ENCODE measurements at regions not wholly inside any gene's neighbourhood (a gene's known extent, or its start where the extent isn't known, plus 50 kb on each side); places are given as distances from the start of the nearest gene placed in this dataset.

DNA sequence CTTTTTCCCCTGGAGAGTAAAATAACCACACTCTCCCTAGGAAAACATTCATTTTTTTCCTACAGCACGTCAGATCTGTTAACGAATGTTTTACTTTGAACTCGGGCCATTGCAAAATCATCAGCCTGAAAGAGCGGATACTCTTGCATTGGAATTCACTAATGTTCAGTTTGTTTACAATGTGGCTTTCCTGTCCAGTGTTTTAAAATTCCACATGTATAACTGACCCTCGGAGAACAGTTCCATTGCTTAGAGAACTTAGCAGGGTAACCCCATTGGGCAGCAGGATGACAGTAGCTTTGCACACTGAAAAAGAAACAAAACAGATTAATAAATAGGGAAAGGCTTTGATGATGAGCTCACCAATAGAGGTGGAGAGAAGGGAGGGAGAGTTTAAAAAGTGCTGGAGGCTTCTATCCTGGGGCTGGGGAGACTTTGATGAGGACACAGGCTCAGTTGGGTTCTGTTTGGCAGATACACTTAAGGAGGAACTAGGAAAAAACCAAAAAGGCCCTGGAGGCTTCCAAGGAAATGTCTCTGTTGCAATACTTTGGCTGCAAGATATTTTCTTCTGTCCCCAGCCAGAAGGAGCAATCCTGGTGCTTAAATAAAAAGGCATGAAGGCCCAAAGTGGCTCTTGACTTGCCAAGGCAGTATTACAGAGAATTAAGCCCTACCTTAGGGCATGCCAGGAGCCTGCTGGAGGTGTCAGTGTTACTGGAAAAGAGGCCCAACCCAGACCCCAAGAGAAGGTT, 143.1 kb downstream of the ARSF start:
- DNase-seq (ENCODE audit: low read depth) = peak; percentile 87

DNA sequence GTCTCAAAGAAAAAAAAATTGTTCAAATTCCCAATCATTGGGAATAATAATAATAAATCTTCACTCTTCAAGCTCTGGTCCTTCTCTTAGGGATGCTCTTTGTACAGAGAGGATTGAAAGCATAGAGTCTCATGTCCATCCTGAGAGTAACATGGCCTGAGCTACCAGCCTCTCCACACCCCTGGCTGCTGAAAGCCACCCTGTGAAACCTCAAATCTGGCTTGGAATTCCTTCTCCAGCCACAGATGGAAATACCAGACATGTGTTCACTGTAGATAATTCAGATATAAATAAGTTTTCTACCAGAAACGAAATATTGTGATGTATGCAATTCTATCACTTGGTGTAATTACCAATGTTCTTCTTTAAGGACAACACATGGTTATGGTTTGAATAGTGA, 140.6 kb downstream of the ARSF start:
- DNase-seq (ENCODE audit: low read depth) = no peak

DNA sequence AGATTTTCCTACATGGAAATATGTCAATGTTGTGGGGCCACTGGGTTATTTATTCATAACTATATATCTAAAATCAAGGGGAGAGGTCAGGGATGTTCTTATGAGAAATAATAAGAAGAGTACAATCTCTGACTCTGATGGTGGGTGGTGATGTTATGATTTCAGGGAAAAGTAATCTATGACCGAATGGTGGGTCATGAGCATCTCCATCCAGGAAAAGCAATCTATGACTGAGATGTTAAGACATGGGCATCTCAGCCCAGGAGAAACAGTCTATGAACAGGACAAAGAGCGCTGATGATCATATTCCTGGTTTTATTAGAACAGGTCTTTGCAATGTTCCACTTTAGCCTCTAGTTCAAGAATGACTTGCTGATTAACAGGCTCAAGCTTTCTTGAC, 137.1 kb downstream of the ARSF start:
- peak; percentile 49 for DNase-seq (ENCODE audit: low read depth)

DNA sequence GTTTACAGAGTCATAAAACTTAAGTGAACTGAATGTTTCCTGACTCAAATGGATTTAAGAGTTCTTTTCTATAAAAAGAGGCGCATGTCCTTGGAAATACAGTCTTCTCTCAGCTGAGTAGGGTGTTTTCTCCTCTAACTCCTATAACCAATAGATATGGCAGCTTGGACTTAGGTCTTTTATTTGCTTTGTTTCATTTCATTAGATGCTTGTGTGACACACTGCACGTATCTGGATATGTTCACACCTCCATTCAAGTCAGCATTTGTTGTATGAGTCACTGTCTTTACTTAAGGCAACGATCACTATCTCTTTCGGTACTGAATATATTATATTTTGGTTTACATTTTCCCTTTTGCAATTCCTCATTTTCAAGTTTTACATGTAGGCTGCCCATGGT, 136.6 kb downstream of the ARSF start:
- peak; percentile 65 for DNase-seq (ENCODE audit: low read depth)

DNA sequence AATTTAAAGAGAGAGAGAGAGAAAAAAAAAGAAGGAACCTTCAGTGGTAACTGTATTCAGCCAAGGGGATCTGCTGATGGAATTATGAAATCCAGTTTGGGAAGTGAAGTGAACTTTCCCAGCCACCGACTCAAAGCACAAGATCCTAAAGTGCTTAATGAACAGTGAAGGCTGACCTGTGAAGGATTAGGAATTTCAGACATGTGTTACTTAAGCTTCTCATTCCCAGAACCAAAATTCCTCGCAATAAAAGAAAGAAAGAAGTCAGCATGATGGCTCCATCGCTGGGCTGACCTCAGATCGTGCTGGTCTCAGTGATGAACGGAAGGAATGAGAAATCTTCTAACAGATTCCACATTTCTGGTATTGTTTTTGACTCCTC, 135.2 kb downstream of the ARSF start:
- DNase-seq (ENCODE audit: low read depth) = peak; percentile 41

DNA sequence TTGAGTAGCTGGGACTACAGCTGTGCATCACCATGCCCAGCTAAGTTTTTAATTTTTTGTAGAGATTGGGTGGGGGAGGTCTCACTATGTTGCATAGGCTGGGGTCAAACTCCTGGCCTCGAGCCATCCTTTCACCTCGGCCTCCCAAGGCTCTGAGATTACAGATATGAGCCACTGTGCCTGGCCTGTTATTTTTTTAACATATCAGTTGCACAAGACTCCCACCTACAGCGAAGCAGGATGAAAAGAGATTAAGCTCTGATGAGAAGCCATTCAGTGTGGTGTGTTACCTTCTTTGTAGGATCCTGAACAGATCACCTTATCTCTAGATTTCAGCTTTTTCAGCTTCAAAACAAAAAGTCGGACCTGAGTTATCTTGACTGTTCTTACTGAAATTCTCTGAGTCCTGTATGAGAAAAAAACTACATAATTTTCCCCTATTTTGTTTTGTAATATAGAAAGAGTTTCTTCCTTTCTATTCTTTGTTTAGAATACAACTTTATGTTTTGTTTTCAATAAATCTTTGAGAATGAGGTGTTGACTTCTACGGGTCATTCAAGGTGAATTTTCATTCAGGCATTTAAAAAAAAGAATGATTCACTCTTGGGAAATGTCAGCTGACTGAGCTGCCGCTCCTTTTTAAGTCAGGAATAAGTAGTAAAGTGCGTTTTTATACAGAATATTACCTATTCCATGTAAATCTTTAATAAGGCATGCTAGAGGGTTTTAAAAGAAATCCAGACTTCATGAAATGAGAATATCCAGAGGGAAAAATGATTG, 134.6 kb downstream of the ARSF start:
- peak; percentile 66 for DNase-seq (ENCODE audit: low read depth)

DNA sequence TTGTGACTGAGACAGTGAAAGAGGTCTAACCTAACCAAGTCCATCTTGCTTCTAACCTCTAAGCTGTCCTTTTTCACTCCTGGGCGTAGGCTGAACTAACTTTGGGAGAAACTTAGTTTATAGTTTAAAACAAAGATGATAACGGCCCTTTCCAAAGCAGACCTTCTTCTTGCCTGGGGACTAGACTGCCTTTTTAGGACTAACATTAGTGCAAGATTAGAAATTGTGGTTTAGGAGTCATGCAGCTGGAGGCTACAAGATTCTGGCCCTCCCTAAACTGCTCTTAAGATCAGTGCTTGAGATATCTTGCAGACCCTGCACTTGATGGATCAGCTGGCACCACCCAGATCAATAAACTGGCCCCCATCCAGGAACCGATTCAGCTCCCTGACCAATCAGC, 130.9 kb downstream of the ARSF start:
- DNase-seq (ENCODE audit: low read depth) = peak; percentile 14

DNA sequence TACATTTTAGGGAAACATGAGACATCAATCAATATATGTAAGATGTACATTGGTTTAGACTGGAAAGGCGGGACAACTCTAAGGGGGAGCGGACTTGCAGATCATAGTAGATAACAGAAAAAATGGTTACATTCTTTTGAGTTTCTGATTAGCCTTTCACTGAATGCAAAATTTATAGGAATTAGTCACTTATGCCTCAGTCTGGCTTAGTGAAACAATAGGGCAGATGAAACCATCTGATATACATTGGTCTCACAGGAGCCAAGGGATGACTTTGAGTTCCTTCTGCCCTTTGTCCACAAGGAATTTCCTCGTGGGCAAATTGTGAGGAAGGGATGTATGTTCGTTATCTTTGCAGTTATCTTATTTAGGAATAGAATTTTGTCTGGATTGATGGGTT, 128.2 kb downstream of the ARSF start:
- DNase-seq (ENCODE audit: low read depth) = no peak

DNA sequence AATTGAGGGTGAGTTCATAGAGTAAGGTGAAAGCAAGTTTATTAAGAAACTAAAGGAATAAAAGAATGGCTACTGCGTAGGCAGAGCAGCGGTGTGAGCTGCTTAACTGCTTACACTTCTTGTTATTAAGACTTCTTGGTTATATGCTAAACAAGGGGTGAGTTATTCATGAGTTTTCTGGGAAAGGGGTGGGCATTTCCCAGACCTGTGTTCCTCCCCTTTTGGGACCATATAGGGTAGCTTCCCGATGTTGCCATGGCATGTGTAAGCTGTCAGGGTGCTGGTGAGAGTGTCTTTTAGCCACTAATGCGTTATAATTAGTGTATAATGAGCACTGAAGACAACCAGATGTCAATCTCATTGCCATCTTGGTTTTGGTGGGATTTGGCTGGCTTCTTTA, 126.5 kb downstream of the ARSF start:
- DNase-seq (ENCODE audit: low read depth) = no peak

DNA sequence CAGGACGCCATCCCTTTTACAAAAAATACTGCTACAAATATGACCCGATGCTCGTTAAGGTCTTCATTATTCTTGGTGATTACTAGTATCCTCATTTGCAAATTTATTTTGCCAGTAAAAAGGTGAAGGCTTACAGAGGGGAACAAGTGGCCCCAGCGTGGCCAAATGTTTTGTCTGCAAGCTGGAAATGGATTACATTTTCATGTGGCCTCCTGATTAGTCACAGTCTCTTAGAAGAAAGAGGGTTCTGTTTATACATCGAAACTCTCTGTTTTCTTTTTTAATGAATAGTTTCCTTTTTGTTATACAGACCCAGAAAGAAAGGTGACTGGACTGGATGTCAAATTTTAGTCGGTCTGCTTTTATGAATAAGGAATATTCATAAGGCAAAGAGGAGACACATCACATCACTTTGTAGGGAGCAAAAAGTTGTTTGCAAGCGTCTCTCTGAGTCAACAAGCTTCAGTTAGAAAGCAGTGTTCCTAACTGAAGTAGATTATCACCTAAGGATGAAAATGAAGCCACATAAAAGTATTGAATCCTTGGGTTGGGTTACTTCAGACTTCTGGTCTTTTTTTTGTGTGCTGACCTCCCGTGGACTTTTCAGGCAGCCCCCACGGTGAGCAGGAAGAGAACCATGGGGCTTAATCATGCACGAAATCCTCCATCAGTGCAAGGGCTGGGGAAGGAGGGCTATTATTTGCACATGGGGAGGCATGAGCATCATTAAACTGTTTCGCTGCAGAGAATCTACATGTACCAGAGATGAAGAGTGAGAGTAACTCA, 125.6 kb downstream of the ARSF start:
- no peak for DNase-seq (ENCODE audit: low read depth)

DNA sequence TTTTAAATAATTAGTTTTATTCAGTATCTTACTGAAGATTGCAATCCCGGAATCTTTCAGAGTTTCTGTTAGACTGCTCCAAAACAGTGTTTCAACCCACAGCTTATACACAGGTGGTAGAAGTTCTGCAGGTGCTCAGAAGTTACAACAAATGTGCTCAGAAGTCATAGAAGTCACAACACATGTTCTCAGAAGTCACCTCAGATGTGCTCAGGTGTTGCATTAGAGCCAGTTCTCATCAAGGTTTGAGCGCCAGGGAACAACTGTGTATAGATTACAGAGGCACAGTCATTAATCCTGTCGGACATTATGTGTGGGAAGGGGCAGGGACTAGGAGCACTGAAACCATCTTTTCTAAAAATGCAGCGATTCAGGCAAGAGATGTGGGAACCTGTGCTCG, 124.5 kb downstream of the ARSF start:
- no peak for DNase-seq (ENCODE audit: low read depth)

Data from ELR (cell line).